Left ventricle myocardium inferior (tissue), 1 donor: ENCODE measurements at regions not wholly inside any gene's neighbourhood (a gene's known extent, or its start where the extent isn't known, plus 50 kb on each side); places are given as distances from the start of the nearest gene placed in this dataset.

Experiments
- DNase-seq: peaks from one replicate; pipeline ENCODE4 v3.0.0-alpha.2; 2020
- H3K27ac ChIP-seq: fragments of 200-600 bp; replicated peaks from 2 replicates; pipeline ENCODE4 v1.8.0; 2021
- H3K27me3 ChIP-seq: fragments of 200-600 bp; 2 replicates; pipeline ENCODE4 v1.8.0; 2021; ENCODE audit warnings: low read depth
- H3K36me3 ChIP-seq: fragments of 200-600 bp; 2 replicates; pipeline ENCODE4 v1.8.0; 2021
- H3K4me1 ChIP-seq: fragments of 200-600 bp; 2 replicates; pipeline ENCODE4 v1.8.0; 2021
- H3K4me3 ChIP-seq: fragments of 200-600 bp; 2 replicates; pipeline ENCODE4 v1.8.0; 2021; ENCODE audit warnings: mild to moderate bottlenecking, moderate library complexity
- H3K9me3 ChIP-seq: fragments of 200-600 bp; replicated peaks from 2 replicates; pipeline ENCODE4 v1.8.0; 2021
- intact Hi-C: fragments of 100-400 bp; cut with micrococcal nuclease; formaldehyde crosslinking; loops from one replicate; pipeline ENCODE4 v1.11.0; 2022
- TF ChIP-seq, protein P1 (sequence below): fragments of 200-600 bp; IDR thresholded peaks from 2 replicates; pipeline ENCODE4 v1.8.0; 2021; ENCODE audit warnings: antibody characterized with exemption, mild to moderate bottlenecking, borderline replicate concordance
- donor health status: DM: no; HTN: yes; CAD: no; lungs with severe emphysema.

DNA sequence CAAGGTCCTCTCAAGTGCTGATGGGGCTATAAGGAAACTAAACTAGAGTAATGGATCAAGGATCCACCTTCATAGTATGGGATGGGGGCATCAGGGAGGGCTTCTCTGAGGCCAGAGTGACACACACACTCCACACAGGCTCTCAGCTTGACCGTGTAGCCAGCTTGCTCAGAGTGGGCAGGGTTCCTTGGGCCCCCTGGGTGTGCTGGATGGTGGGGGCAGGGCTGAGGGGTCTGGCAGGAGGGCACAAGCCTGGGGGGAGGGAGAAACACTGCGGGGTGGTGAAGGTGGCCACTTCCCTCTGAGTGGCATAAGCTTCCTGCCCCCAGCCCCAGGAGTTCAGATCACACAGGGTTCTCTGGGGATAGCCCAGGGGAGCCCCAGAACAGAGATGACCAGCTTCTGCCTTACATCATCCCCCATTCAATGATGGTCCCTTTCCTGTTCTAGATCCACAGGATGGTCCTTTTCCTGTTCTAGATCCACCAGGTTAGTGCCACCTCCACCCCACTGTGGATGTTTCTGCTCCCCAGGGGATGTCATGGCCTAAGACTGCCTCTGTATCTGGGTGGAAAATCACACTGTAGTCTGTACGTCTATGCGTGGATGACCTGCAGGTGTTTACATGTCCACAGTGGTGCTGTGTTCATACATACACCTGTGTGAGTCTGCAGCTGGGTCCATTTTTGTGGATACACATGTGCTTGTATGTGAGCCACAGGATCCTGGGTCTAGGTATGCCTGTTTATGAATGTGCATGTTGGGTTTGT lies 525.0 kb downstream of the PTPRU start:
- TF ChIP-seq, protein P1, sequence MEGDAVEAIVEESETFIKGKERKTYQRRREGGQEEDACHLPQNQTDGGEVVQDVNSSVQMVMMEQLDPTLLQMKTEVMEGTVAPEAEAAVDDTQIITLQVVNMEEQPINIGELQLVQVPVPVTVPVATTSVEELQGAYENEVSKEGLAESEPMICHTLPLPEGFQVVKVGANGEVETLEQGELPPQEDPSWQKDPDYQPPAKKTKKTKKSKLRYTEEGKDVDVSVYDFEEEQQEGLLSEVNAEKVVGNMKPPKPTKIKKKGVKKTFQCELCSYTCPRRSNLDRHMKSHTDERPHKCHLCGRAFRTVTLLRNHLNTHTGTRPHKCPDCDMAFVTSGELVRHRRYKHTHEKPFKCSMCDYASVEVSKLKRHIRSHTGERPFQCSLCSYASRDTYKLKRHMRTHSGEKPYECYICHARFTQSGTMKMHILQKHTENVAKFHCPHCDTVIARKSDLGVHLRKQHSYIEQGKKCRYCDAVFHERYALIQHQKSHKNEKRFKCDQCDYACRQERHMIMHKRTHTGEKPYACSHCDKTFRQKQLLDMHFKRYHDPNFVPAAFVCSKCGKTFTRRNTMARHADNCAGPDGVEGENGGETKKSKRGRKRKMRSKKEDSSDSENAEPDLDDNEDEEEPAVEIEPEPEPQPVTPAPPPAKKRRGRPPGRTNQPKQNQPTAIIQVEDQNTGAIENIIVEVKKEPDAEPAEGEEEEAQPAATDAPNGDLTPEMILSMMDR: no peak
- H3K27me3 ChIP-seq: peaks cover 78% of the 10 kb centered on the region
- no peak for DNase-seq

DNA sequence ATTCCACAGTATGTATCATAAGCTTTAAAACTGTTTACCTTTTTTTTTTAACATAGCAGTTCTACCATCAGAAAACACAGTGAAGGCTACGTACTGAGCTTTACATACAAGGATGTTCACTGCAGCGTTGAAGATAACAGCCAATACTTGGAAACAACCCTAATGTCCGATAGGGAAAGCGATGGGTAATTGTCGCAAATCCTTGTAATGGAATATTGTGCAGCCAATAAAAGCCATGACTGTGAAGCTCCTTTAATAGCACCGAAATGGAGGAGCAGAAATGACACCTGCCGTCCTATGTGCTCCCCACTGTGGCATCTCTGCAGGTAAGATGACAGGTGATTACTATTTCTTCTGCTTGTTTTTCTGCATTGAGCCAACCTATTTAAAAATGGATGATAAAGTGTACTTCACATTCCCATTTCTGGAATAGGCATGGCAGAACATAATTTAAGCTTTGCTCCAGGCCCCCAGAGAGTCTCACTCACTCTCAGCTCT lies 523.8 kb downstream of the PTPRU start:
- intact Hi-C loops: no loop called here
- Histone ChIP-seq H3K9me3 (peaks cover 15% of the 10 kb centered on the region), H3K4me3 (no peak overlapping the region), H3K4me1 (no peaks in the 10 kb centered on the region), H3K36me3 (no peaks in the 10 kb centered on the region), H3K27me3 (peaks cover 72% of the 10 kb centered on the region), H3K27ac (no peak overlapping the region)
- TF ChIP-seq, protein P1: no peak
- DNase-seq: no peak

More for the DNA sequence above, 525.0 kb downstream of the PTPRU start:
- Histone ChIP-seq H3K27ac (no peak overlapping the region), H3K36me3 (no peaks in the 10 kb centered on the region), H3K4me1 (no peaks in the 10 kb centered on the region), H3K9me3 (peaks cover 15% of the 10 kb centered on the region), H3K4me3 (no peak overlapping the region)
- intact Hi-C loops: no loop called here

DNA sequence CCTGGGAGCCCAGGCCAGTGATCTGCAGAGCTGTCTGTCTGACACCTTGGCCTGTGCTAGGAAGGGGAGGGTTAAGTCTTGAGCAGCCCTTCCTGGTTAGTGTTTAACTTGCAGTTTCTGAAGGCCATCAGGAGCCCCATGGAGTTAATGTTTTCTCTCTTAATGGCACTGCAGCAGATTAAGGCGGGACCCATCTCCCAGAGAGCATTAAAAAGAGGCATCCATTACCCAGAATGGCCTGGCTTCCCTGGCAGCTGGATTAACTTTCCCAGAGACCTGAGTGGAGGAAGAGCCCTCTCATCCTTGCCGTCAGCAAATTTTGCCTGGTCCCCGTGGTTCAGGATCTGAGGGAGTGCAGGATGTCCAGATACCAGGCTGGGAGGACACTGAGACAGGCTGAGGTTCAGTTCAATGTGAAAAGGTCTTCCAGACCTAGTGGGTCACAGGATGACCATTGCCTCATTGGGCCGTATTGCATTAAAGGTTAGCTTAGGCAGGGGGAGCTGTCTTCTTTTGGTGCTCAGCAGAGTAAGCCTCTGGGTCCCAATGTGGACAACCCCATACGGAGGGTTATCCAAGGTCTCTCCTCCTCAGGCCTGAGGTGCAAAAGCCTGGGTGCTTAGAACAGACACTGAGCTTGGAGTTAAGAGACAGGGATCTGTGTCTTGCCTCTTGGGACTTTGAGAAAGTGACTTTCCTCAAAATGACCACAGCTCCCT lies 522.6 kb downstream of the PTPRU start:
- DNase-seq: no peak
- Histone ChIP-seq H3K4me3 (no peak overlapping the region), H3K9me3 (peaks cover 12% of the 10 kb centered on the region), H3K27ac (no peak overlapping the region), H3K4me1 (no peaks in the 10 kb centered on the region), H3K27me3 (peaks cover 72% of the 10 kb centered on the region), H3K36me3 (no peaks in the 10 kb centered on the region)
- intact Hi-C loops: no loop called here
- TF ChIP-seq, protein P1: no peak

DNA sequence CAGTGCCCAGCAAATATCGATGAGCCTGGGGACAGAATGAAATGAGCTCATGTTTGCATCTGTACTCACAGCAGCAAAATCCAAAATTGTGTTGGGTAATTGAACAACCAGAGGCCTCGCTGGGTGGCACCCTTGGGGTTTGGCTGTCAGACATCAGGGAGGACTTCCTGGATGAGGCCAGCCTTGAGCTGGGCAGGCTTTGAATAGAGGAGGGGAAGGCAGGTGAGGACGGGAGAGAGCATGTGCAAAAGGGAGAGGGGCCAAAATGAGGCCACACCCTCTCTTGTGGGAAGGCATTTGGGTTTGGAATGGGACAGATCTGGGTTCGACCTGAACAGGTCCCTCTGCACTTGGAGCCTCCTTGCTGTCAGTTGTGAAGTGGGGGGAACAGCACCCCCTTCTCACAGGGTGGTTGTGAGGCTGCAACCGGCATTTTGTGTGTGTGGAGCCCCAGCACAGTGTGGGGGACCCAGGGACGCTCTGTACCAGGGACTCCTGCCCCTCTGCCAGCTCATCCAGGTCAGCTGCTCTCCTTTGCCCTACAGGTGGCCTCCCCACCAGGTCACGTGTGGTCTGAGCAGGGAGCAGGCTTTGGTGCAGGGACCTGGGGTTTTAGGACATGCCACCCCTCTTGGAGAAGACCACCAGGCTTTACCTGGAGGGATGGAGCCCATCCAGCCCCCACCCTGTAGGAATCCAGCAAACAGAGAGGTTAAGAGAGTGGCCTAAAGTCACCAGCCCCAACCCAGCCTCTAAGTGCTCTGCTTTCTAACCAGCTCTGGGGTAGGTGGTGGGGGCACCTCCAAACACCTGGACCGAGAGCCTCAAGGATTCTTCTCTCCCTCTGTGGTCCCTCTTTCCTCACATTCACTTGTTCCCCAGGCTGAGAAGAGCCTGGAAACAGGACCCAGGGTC lies 521.8 kb downstream of the PTPRU start:
- peaks cover 75% of the 10 kb centered on the region for H3K27me3 ChIP-seq

More for the DNA sequence above, 521.8 kb downstream of the PTPRU start:
- no peaks in the 10 kb centered on the region for H3K36me3 ChIP-seq
- no peak for DNase-seq
- H3K4me3 ChIP-seq: no peak overlapping the region
- no peak overlapping the region for H3K27ac ChIP-seq
- no peaks in the 10 kb centered on the region for H3K4me1 ChIP-seq
- TF ChIP-seq, protein P1: no peak
- intact Hi-C loops: no loop called here
- peaks cover 4% of the 10 kb centered on the region for H3K9me3 ChIP-seq
